Mucosa of descending colon (tissue), 3 donors: ENCODE measurements at regions not wholly inside any gene's neighbourhood (a gene's known extent, or its start where the extent isn't known, plus 50 kb on each side); places are given as distances from the start of the nearest gene placed in this dataset.

ENCODE experiments used
- ATAC-seq: fragments of 200-7000 bp; cut with Tn5 transposase; one replicate; pipeline ENCODE4 v1.9.1; 2020; ENCODE audit warnings: mild to moderate bottlenecking, moderate library complexity
- DNase-seq, 3 donors: peaks; one replicate each; pipeline ENCODE4 v3.0.0-alpha.2; 2020
- H3K36me3 ChIP-seq: fragments of 200-600 bp; one replicate; pipeline ENCODE4 v1.8.0; 2021; ENCODE audit warnings: low read depth, mild to moderate bottlenecking
- H3K4me1 ChIP-seq: fragments of 200-600 bp; one replicate; pipeline ENCODE4 v1.8.0; 2021; ENCODE audit warnings: low read depth, mild to moderate bottlenecking
- H3K4me3 ChIP-seq: fragments of 200-600 bp; one replicate; pipeline ENCODE4 v1.8.0; 2021; ENCODE audit warnings: mild to moderate bottlenecking
- H3K9me3 ChIP-seq: fragments of 200-600 bp; one replicate; pipeline ENCODE4 v1.8.0; 2021; ENCODE audit warnings: mild to moderate bottlenecking
- intact Hi-C, 2 donors: fragments of 100-400 bp; cut with DNase I in 1 of 2; cut with micrococcal nuclease in 1 of 2; formaldehyde crosslinking; loops; one replicate each; pipeline versions ENCODE4 v1.11.0 to v1.11.1; 2022; cut with DNase I, micrococcal nuclease
- TF ChIP-seq, protein P1 (sequence below): fragments of 200-600 bp; IDR thresholded peaks from one replicate; pipeline ENCODE4 v1.8.0; 2022; ENCODE audit warnings: antibody characterized with exemption, mild to moderate bottlenecking
- donor health status: DM: no; HTN: no; CAD: no; lungs with moderate emphysema.
- donor health status: DM: no; HTN: no; CAD: no.
- donor health status: DM: no; HTN: yes; CAD: no.

DNA sequence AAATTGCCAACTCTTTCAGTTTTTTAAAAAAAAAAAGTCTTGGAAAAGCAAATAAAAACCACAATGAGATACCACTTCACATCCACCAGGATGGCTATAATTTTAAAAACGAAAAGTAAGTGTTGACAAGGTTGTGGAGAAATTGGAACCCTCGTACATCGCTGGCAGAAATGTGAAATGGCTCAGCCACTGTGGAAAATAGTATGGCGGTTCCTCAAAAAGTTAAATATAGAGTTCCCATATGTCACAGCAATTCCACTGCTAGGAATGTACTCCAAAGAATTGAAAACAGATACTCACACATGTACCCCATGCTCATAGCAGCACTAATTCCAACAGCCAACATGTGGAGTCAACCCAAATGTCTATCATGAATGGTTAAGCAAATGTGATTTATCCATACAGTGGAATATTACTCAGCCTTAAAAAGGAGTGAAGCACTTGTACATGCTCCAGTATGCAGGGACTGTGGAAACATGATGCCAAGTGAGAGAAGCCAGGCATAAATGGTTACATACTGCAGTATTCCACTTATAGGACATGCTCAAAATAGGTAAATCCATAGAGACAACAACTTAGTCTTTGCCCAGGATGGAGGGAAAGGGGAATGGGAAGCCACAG, 73.8 kb upstream of the PCSK6 start:
- Histone ChIP-seq H3K9me3 (no peaks in the 10 kb centered on the region), H3K36me3 (no peaks in the 10 kb centered on the region), H3K4me1 (no peaks in the 10 kb centered on the region), H3K4me3 (no peak overlapping the region)
- DNase-seq: no peak
- intact Hi-C loops: no loop called here
- ATAC-seq: no peak
- TF ChIP-seq, protein P1, sequence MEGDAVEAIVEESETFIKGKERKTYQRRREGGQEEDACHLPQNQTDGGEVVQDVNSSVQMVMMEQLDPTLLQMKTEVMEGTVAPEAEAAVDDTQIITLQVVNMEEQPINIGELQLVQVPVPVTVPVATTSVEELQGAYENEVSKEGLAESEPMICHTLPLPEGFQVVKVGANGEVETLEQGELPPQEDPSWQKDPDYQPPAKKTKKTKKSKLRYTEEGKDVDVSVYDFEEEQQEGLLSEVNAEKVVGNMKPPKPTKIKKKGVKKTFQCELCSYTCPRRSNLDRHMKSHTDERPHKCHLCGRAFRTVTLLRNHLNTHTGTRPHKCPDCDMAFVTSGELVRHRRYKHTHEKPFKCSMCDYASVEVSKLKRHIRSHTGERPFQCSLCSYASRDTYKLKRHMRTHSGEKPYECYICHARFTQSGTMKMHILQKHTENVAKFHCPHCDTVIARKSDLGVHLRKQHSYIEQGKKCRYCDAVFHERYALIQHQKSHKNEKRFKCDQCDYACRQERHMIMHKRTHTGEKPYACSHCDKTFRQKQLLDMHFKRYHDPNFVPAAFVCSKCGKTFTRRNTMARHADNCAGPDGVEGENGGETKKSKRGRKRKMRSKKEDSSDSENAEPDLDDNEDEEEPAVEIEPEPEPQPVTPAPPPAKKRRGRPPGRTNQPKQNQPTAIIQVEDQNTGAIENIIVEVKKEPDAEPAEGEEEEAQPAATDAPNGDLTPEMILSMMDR: no peak

DNA sequence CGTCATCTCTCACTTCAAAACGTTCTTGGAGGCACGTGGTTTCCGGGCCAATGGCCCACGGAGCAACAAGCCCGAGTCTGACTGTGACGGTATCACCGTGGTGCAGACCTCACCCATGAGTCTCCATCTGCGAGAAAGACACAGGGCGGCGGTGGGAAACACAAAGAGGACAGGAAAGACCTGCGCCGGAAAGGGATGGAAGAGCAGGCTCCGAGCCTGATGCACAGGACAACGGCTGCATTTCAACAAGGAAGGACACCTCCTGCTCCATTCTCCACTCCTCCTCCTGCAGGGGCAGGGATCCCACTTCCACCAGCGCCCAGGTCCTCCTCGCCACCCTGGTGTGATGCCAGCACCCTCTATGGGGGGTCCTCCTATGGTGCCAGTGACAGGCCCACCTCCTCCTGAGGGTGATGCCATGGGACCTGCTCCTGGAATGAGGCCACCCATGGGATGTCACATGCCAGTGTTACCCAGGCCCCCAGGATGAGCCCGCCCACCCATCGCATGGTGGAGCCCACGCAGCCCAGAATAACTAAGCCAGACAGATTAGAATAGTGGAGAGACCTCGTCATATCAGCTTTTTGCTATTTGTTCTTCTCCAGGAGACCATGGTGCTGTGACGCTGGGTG, 73.0 kb upstream of the PCSK6 start:
- intact Hi-C loops: no loop called here
- Histone ChIP-seq H3K4me3 (no peak overlapping the region), H3K36me3 (no peaks in the 10 kb centered on the region), H3K4me1 (no peaks in the 10 kb centered on the region), H3K9me3 (no peaks in the 10 kb centered on the region)
- DNase-seq: no peak
- ATAC-seq: no peak
- TF ChIP-seq, protein P1: no peak

DNA sequence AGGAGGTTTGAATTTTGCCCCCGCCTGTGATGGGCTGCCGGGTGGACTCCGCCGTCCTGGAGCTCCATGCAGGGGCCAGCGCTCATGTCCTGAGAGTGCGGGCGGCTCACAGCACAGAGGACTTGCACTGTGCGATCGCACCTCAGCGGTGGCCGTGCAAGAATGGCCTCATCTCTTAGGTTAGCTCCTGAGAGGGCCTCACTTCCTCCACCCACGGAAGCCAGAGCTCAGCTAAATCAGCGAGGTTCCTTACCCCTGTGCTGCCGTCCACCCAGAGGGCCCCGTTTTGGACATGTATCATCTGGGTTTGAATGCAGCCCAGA, 72.0 kb upstream of the PCSK6 start:
- TF ChIP-seq, protein P1: no peak
- no peak for DNase-seq
- Histone ChIP-seq H3K4me1 (no peaks in the 10 kb centered on the region), H3K9me3 (no peaks in the 10 kb centered on the region), H3K36me3 (no peaks in the 10 kb centered on the region), H3K4me3 (no peak overlapping the region)
- no peak for ATAC-seq
- intact Hi-C loops: no loop called here

DNA sequence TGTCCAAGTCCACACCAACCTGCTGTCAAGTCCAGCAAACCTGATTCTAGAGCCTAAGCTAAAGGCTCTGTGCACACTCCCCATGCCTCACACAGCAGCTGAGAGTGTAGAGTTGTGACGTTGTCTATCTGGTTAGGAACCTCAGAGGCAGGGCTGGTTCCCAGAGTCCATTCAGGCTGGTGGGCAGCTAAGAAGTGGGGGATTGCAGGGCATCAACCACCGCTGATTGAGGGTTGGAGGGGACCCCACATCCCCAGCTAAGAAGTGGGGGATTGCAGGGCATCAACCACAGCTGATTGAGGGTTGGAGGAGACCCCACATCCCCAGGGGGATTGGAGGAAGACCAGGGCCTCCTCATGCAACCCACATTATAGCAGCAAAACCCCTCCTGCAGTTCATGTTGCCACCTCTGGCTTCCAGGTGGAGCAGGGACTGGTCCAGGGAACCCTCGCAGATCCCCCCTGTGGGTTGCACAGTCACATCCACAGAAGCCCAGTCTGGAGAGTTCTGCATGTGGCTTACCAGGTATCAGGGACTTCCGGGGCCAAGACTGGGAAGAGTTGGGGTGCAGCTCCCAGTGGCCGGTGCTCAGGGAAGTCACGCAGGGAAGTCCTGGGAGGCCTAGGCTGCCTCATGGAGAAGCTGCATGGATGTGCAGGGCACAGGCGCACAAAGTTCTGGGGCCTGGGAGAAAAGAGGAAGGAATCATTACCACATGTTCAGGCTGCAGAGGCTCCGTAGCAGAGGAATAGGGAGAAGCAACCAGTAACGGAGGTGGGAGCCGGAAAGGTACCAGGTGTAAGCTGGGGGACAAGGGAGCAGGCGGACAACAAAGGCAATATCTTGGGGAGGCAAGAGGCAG, 71.4 kb upstream of the PCSK6 start:
- Histone ChIP-seq H3K4me3 (no peak overlapping the region), H3K9me3 (no peaks in the 10 kb centered on the region), H3K4me1 (no peaks in the 10 kb centered on the region), H3K36me3 (no peaks in the 10 kb centered on the region)
- DNase-seq: no peak
- TF ChIP-seq, protein P1: no peak
- no peak for ATAC-seq
- intact Hi-C loops: no loop called here

DNA sequence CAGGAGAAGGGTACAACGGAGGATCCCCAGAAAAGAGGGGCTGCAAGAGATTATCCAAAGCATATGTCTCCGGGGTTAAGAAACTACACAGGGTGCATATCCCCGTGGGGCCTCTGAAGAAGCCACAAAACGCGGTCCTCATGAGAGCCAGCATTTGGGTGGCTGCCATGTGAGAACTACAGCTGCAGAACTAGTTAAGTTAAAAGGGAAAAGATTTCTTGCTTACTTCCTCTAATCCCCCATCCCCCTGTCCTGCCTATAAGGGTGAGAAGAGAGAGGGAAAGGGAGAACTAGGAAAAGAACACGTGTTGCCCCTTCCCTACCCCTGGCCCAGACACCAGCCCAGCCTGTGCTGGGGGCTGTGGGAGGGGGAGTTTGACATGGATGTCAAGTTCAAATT, 70.4 kb upstream of the PCSK6 start:
- DNase-seq (no peak), ATAC-seq (no peak)

More for the DNA sequence above, 70.4 kb upstream of the PCSK6 start:
- TF ChIP-seq, protein P1: no peak
- Histone ChIP-seq H3K36me3 (no peaks in the 10 kb centered on the region), H3K9me3 (no peaks in the 10 kb centered on the region), H3K4me3 (no peak overlapping the region), H3K4me1 (no peaks in the 10 kb centered on the region)
- intact Hi-C loops: no loop called here
